ENCODE measurements at regions not wholly inside any gene's neighbourhood (a gene's known extent, or its start where the extent isn't known, plus 50 kb on each side); places are given as distances from the start of the nearest gene placed in this dataset.

GRCh38 chr3:152123457-152123856, 145.3 kb upstream of the MBNL1 start:
- Histone ChIP-seq H3K27ac (no peak overlapping the region), H3K4me3 (ENCODE audit: low read depth, low read length) (no peak overlapping the region), H3K36me3 (replicated peaks) (no peaks in the 10 kb centered on the region), H3K27me3 (replicated peaks) (no peaks in the 10 kb centered on the region)
- peak; percentile 35 for TF ChIP-seq CTCF (IDR thresholded peaks at IDR 0.05; ENCODE audit: low read depth, low read length, missing control alignments)
- in situ Hi-C loops (cut with HindIII; ENCODE audit: low pct_ligation_motif_present, low sequenced_read_pairs), result no loop called here
- DNase-seq, result no peak

- Histone ChIP-seq H3K4me3 (ENCODE audit: low read depth, low read length) (no peak overlapping the region), H3K36me3 (replicated peaks) (no peaks in the 10 kb centered on the region), H3K27ac (peak overlapping the region; percentile 3), H3K27me3 (replicated peaks) (no peaks in the 10 kb centered on the region)
- DNase-seq, result no peak
- in situ Hi-C loops (cut with HindIII; ENCODE audit: low pct_ligation_motif_present, low sequenced_read_pairs), result no loop called here
- TF ChIP-seq CTCF (IDR thresholded peaks at IDR 0.05; ENCODE audit: low read depth, low read length, missing control alignments), result no peak
Observed at GRCh38 chr3:152126260-152126659, 142.5 kb upstream of the MBNL1 start.

GRCh38 chr3:152127058-152127457, 141.7 kb upstream of the MBNL1 start:
- Histone ChIP-seq H3K4me3 (ENCODE audit: low read depth, low read length) (no peak overlapping the region), H3K27ac (no peak overlapping the region), H3K27me3 (replicated peaks) (no peaks in the 10 kb centered on the region), H3K36me3 (replicated peaks) (no peaks in the 10 kb centered on the region)
- no peak for TF ChIP-seq CTCF (IDR thresholded peaks at IDR 0.05; ENCODE audit: low read depth, low read length, missing control alignments)
- in situ Hi-C loops (cut with HindIII; ENCODE audit: low pct_ligation_motif_present, low sequenced_read_pairs), result no loop called here
- no peak for DNase-seq

GRCh38 chr3:152128356-152128755, 140.4 kb upstream of the MBNL1 start:
- no peak overlapping the region for H3K4me3 ChIP-seq (ENCODE audit: low read depth, low read length)
- H3K27me3 ChIP-seq (replicated peaks), result no peaks in the 10 kb centered on the region
- no peak for DNase-seq
- no peak overlapping the region for H3K27ac ChIP-seq
- no peak for TF ChIP-seq CTCF (IDR thresholded peaks at IDR 0.05; ENCODE audit: low read depth, low read length, missing control alignments)
- in situ Hi-C loops (cut with HindIII; ENCODE audit: low pct_ligation_motif_present, low sequenced_read_pairs), result no loop called here
- no peaks in the 10 kb centered on the region for H3K36me3 ChIP-seq (replicated peaks)

GRCh38 chr3:152139651-152140050, 129.1 kb upstream of the MBNL1 start:
- in situ Hi-C loops (cut with HindIII; ENCODE audit: low pct_ligation_motif_present, low sequenced_read_pairs), result no loop called here
- Histone ChIP-seq H3K27ac (no peak overlapping the region), H3K4me3 (ENCODE audit: low read depth, low read length) (no peak overlapping the region), H3K36me3 (replicated peaks) (no peaks in the 10 kb centered on the region), H3K27me3 (replicated peaks) (no peaks in the 10 kb centered on the region)
- no peak for DNase-seq
- no peak for TF ChIP-seq CTCF (IDR thresholded peaks at IDR 0.05; ENCODE audit: low read depth, low read length, missing control alignments)

- no peaks in the 10 kb centered on the region for H3K27me3 ChIP-seq (replicated peaks)
- in situ Hi-C loops (cut with HindIII; ENCODE audit: low pct_ligation_motif_present, low sequenced_read_pairs), result no loop called here
- H3K36me3 ChIP-seq (replicated peaks), result no peaks in the 10 kb centered on the region
- no peak for TF ChIP-seq CTCF (IDR thresholded peaks at IDR 0.05; ENCODE audit: low read depth, low read length, missing control alignments)
- no peak overlapping the region for H3K4me3 ChIP-seq (ENCODE audit: low read depth, low read length)
- no peak for DNase-seq
- no peak overlapping the region for H3K27ac ChIP-seq
Observed at GRCh38 chr3:152146461-152146860, 122.3 kb upstream of the MBNL1 start.
